ENCODE measurements at regions not wholly inside any gene's neighbourhood (a gene's known extent, or its start where the extent isn't known, plus 50 kb on each side); places are given as distances from the start of the nearest gene placed in this dataset.

DNA sequence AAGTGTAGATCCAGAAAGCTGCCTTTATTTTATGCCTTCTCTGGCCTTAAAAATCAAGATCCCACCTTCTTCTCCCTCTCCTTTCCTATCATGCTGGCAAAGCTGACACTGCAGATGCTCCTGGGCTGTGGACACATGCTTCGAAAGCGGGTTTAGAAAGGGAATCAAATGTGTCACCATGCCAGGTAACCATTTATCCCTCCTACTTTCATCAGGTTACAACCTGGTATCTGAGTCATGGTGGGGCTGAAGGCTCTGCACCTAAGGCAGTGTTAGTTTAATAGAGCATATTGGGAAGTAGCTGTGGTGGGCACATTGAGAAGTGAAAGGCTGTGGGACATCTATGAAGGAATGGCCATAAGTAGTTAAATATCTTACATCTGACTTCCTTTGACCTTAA is 69.8 kb downstream of the GJA1 start (continued):
- TF ChIP-seq GPN1 (CRISPR knock-in tag; IDR thresholded peaks at IDR 0.05; ENCODE audit: borderline replicate concordance) (no peak), ZSCAN9 (CRISPR knock-in tag; IDR thresholded peaks at IDR 0.05; ENCODE audit: borderline replicate concordance) (no peak), FOXA1 (IDR thresholded peaks at IDR 0.05) (no peak), FOXA1 (CRISPR knock-in tag; IDR thresholded peaks at IDR 0.05) (no peak)

DNA sequence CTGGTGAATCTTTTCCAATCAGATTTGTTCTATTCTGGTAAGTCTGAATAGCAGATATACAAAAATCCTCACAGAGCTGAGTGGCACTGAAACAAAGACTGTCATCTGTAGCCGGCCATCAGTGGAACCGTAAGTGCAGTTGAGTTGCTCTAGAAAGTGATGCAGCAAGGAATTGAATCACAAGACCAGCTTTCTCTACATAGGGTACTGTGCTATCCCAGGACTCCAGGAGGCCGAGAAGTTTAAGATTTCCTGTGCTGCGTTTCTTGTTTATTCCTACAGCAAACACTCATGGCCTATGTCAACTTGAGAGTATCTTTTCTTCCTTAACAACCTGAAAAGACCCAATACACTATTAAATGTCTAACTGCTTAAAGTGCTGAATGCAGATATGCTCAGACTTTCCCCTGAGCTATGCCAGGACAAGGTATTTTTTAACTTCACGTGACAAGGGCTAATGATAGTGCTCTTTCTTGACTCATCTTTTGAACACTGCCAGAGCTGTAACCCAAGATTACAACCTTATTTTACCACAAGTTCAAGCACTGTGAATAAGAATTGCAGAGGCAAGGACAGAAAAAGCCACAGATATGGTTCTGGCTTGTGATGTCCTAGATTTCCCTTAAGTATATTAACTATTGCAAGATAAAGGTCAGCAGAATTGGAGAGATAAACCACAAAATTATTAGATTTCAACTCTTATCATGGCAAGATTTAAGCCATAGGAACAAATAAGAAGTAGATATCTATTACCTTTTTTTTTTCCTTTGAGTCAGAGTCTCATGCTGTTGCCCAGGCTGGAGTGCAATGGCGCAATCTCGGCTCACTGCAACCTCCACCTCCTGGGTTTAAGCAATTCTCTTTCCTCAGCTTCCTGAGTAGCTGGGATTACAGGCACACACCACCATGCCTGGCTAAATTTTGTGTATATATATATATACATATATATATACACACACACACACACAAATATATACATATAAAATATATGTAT is 71.6 kb downstream of the GJA1 start:
- Histone ChIP-seq H3K27ac (ENCODE audit: extremely low read length, insufficient read depth, low read length) (no peak overlapping the region), H3K4me3 (replicated peaks in 1 of 3; ENCODE audit: insufficient read depth in 1 of 3, low read depth in 2 of 3, low read length in 3 of 3) (no peak overlapping the region), H3K79me2 (ENCODE audit: insufficient read depth, low read length) (no peaks in the 10 kb centered on the region), H3K9me3 (ENCODE audit: low read length) (no peaks in the 10 kb centered on the region), H3K36me3 (replicated peaks in 1 of 2; ENCODE audit: control insufficient read depth in 1 of 2, insufficient read depth in 2 of 2, low read length in 2 of 2) (no peaks in the 10 kb centered on the region), H3K4me2 (ENCODE audit: low read depth, low read length) (no peak overlapping the region), H4K20me1 (ENCODE audit: insufficient read depth, low read length) (no peaks in the 10 kb centered on the region), H2AFZ (ENCODE audit: low read length) (no peak overlapping the region), H3K9ac (ENCODE audit: insufficient read depth, low read depth, low read length) (no peak overlapping the region), H3K27me3 (ENCODE audit: control insufficient read depth in 1 of 2, insufficient read depth in 2 of 2, low read length in 2 of 2) (no peaks in the 10 kb centered on the region; a peak in 1 of 5 replicates), H3K4me1 (ENCODE audit: insufficient read depth, low read length) (no peaks in the 10 kb centered on the region)
- TF ChIP-seq ZBTB38 (CRISPR knock-in tag; IDR thresholded peaks at IDR 0.05) (no peak), JDP2 (CRISPR knock-in tag; IDR thresholded peaks at IDR 0.05; ENCODE audit: borderline replicate concordance) (no peak), FOXA3 (CRISPR knock-in tag; IDR thresholded peaks at IDR 0.05) (no peak), PHF21A (CRISPR knock-in tag; IDR thresholded peaks at IDR 0.05) (no peak), ZNF160 (CRISPR knock-in tag; IDR thresholded peaks at IDR 0.05) (no peak), HIVEP1 (CRISPR knock-in tag; IDR thresholded peaks at IDR 0.05) (no peak), THAP11 (CRISPR knock-in tag; IDR thresholded peaks at IDR 0.05) (no peak), ZNF136 (CRISPR knock-in tag; IDR thresholded peaks at IDR 0.05; ENCODE audit: low read depth) (no peak), RBM39 (IDR thresholded peaks at IDR 0.05; ENCODE audit: low read depth, low read length, poor library complexity, severe bottlenecking) (no peak), AGO1 (IDR thresholded peaks at IDR 0.05; ENCODE audit: low read depth, low read length, poor library complexity, severe bottlenecking) (no peak), HOXA3 (CRISPR knock-in tag; IDR thresholded peaks at IDR 0.05) (no peak)
- 4% methylated on average over 7 of the region's 7 CpGs for whole genome bisulfite sequencing (ENCODE audit: low lambda C conversion rate)
- POLR2A ChIA-PET = no interaction called here
- ATAC-seq (no peak), FAIRE-seq (no peak), DNase-seq (ENCODE audit: low spot score) (no peak)
- CTCF ChIA-PET (ENCODE audit: low intra/inter-chr PET ratio, low total read pairs) = no interaction called here
- no TSS peak for BruUV-seq (replicated peaks)
- intact Hi-C loops (cut with micrococcal nuclease; ENCODE audit: unreplicated experiment) (no loop called here), in situ Hi-C loops (cut with HindIII; ENCODE audit: extremely low pct_ligation_motif_present, low pct_unique_long_range_greater_than_20kb) (no loop called here)
